GM23338 (cell line): ENCODE measurements at regions not wholly inside any gene's neighbourhood (a gene's known extent, or its start where the extent isn't known, plus 50 kb on each side); places are given as distances from the start of the nearest gene placed in this dataset.

ENCODE experiments used
- ATAC-seq: fragments of 200-7000 bp; cut with Tn5 transposase; 3 replicates; pipeline ENCODE4 v1.9.1; 2020
- DNase-seq: peaks from one replicate; pipeline ENCODE4 v3.0.0-alpha.2; 2015; ENCODE audit warnings: low spot score
- H2AFZ ChIP-seq: fragments of 200-600 bp; sonication (generic); 2 replicates; pipeline ENCODE4 v1.8.0; 2016; ENCODE audit warnings: antibody characterized with exemption, mild to moderate bottlenecking, moderate library complexity
- H3F3A ChIP-seq: fragments of 200-600 bp; sonication (generic); replicated peaks from 2 replicates; pipeline ENCODE4 v1.8.0; 2017; ENCODE audit warnings: antibody characterized with exemption, mixed run types, low read depth
- H3K27ac ChIP-seq: fragments of 200-600 bp; sonication (generic); 2 replicates; pipeline ENCODE4 v1.6.1; 2016; ENCODE audit warnings: low read depth
- H3K27me3 ChIP-seq: fragments of 200-600 bp; sonication (generic); 2 replicates; pipeline ENCODE4 v1.8.0; 2016; ENCODE audit warnings: mild to moderate bottlenecking, mixed run types, moderate library complexity; ENCODE audit not compliant: insufficient read depth
- H3K36me3 ChIP-seq: fragments of 200-600 bp; sonication (generic); 2 replicates; pipeline ENCODE4 v1.8.0; 2016; ENCODE audit warnings: mild to moderate bottlenecking; ENCODE audit not compliant: insufficient read depth
- H3K4me1 ChIP-seq: fragments of 200-600 bp; sonication (generic); 2 replicates; pipeline ENCODE4 v1.8.0; 2016; ENCODE audit warnings: mild to moderate bottlenecking, moderate library complexity; ENCODE audit not compliant: insufficient read depth
- H3K4me2 ChIP-seq: fragments of 200-600 bp; sonication (generic); 2 replicates; pipeline ENCODE4 v1.7.1; 2017; ENCODE audit warnings: mixed run types
- H3K4me3 ChIP-seq: fragments of 200-600 bp; sonication (generic); 2 replicates; pipeline ENCODE4 v1.6.1; 2016; ENCODE audit warnings: mixed run types
- H3K79me2 ChIP-seq: fragments of 200-600 bp; sonication (generic); replicated peaks from 2 replicates; pipeline ENCODE4 v1.8.0; 2017; ENCODE audit warnings: mild to moderate bottlenecking; ENCODE audit not compliant: insufficient read depth
- H3K9me2 ChIP-seq: fragments of 200-600 bp; sonication (generic); 2 replicates; pipeline ENCODE4 v1.8.0; 2017; ENCODE audit not compliant: insufficient read depth
- H4K20me1 ChIP-seq: fragments of 200-600 bp; sonication (generic); replicated peaks from 2 replicates; pipeline ENCODE4 v1.8.0; 2017; ENCODE audit warnings: mild to moderate bottlenecking; ENCODE audit not compliant: insufficient read depth
- H3K27ac Mint-ChIP-seq: 2 replicates; pipeline ENCODE4 v1.8.0; 2020; ENCODE audit warnings: inconsistent platforms, mild to moderate bottlenecking, moderate library complexity, mixed read lengths
- H3K27me3 Mint-ChIP-seq: 3 replicates; pipeline ENCODE4 v1.8.0; 2022; ENCODE audit warnings: low read depth, mild to moderate bottlenecking, moderate library complexity, mixed read lengths, inconsistent platforms; ENCODE audit not compliant: insufficient read depth, poor library complexity
- H3K36me3 Mint-ChIP-seq: 3 replicates; pipeline ENCODE4 v1.8.0; 2021; ENCODE audit warnings: low read depth, mild to moderate bottlenecking, inconsistent platforms, moderate library complexity, mixed read lengths
- H3K4me1 Mint-ChIP-seq: 3 replicates; pipeline ENCODE4 v1.8.0; 2020; ENCODE audit warnings: mild to moderate bottlenecking, inconsistent platforms, mixed read lengths
- H3K4me3 Mint-ChIP-seq: 3 replicates; pipeline ENCODE4 v1.8.0; 2021; ENCODE audit warnings: moderate library complexity, mild to moderate bottlenecking, inconsistent platforms, mixed read lengths
- H3K9me3 Mint-ChIP-seq: 3 replicates; pipeline ENCODE4 v1.8.0; 2020; ENCODE audit warnings: moderate library complexity, mild to moderate bottlenecking, inconsistent platforms, mixed read lengths
- CREB1 ChIP-seq: fragments of 250-450 bp; sonication (Bioruptor Pico); IDR thresholded peaks from 2 replicates; pipeline ENCODE4 v1.5.0; 2020; ENCODE audit warnings: low read depth, mild to moderate bottlenecking, moderate library complexity
- EZH2 ChIP-seq: fragments of 200-600 bp; sonication (generic); IDR thresholded peaks from one replicate; pipeline ENCODE4 v1.8.0; 2017; ENCODE audit warnings: antibody characterized with exemption, mild to moderate bottlenecking, low read depth; ENCODE audit not compliant: unreplicated experiment
- EZH2phosphoT487 ChIP-seq: fragments of 200-600 bp; sonication (generic); IDR thresholded peaks from one replicate; pipeline ENCODE4 v1.8.1; 2018; ENCODE audit warnings: antibody characterized with exemption; ENCODE audit not compliant: unreplicated experiment
- JUNB ChIP-seq: IDR thresholded peaks from one replicate; pipeline ENCODE4 v1.6.1; 2016; ENCODE audit warnings: antibody characterized with exemption; ENCODE audit not compliant: unreplicated experiment
- NANOG ChIP-seq: IDR thresholded peaks from 2 replicates; pipeline ENCODE4 v1.6.1; 2016; ENCODE audit warnings: antibody characterized with exemption, borderline replicate concordance
- POLR2AphosphoS5 ChIP-seq: IDR thresholded peaks from 2 replicates; pipeline ENCODE4 v1.6.1; 2016; ENCODE audit warnings: antibody characterized with exemption, low read depth
- REST ChIP-seq: IDR thresholded peaks from one replicate; pipeline ENCODE4 v1.6.1; 2018; ENCODE audit warnings: antibody characterized with exemption; ENCODE audit not compliant: unreplicated experiment
- ZNF114 ChIP-seq: fragments of 250-450 bp; sonication (Bioruptor Pico); IDR thresholded peaks from 2 replicates; pipeline ENCODE4 v1.5.0; 2020; ENCODE audit warnings: mild to moderate bottlenecking, moderate library complexity
- ZNF331 ChIP-seq: fragments of 250-450 bp; sonication (Bioruptor Pico); IDR thresholded peaks from 2 replicates; pipeline ENCODE4 v1.5.0; 2020; ENCODE audit warnings: low read depth, mild to moderate bottlenecking, moderate library complexity
- TF ChIP-seq, protein P1 (sequence below): IDR thresholded peaks from 2 replicates; pipeline ENCODE4 v1.6.1; 2016; ENCODE audit warnings: antibody characterized with exemption
- TF ChIP-seq, protein P2 (sequence below), 2 experiments: fragments of 200-600 bp in 1 of 2; sonication (generic) in 1 of 2; conservative IDR thresholded peaks; 2 replicates each; pipeline versions ENCODE4 v1.5.1 to v1.6.1; 2016 to 2017; ENCODE audit warnings: antibody characterized with exemption in 2 of 2, low read depth in 2 of 2, mild to moderate bottlenecking in 2 of 2, moderate library complexity in 1 of 2
- TF ChIP-seq, protein P3 (sequence below): fragments of 250-450 bp; sonication (Bioruptor Pico); IDR thresholded peaks from 2 replicates; pipeline ENCODE4 v1.5.0; 2020; ENCODE audit warnings: mild to moderate bottlenecking, moderate library complexity

DNA sequence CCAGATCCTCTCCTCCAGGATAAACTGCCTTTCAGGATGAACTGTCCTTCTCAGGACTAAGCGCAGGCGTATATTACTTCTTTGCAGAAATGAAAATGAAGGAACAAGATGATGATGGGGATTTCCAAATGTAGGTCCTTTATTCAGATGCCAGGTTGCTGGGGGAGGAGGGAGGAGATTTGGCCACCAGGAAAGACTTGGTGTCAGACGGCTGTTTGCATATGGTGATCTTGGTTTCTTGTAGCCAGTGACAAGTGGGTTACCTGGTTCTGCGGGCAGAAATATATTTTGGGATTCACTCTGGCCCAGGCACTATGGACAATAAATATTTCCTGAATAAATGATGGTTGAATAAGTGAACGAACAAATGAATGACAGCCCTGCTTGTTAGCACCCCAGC lies 243.4 kb downstream of the MIAT start:
- Mint-ChIP-seq H3K36me3 (no peaks in the 10 kb centered on the region; the same call in 2 of the 3 replicates), H3K4me3 (peak overlapping the region; percentile 1; the same call in 1 of the 3 replicates), H3K27ac (no peak overlapping the region), H3K27me3 (peaks cover 10% of the 10 kb centered on the region), H3K9me3 (no peaks in the 10 kb centered on the region; the same call in 2 of the 3 replicates), H3K4me1 (peaks cover 40% of the 10 kb centered on the region)
- H3K79me2 ChIP-seq, result no peaks in the 10 kb centered on the region
- H3K27me3 ChIP-seq, result peaks cover 15% of the 10 kb centered on the region
- no peaks in the 10 kb centered on the region for H3K9me2 ChIP-seq
- no peak for TF ChIP-seq POLR2AphosphoS5
- no peak for TF ChIP-seq EZH2phosphoT487
- TF ChIP-seq, protein P1, sequence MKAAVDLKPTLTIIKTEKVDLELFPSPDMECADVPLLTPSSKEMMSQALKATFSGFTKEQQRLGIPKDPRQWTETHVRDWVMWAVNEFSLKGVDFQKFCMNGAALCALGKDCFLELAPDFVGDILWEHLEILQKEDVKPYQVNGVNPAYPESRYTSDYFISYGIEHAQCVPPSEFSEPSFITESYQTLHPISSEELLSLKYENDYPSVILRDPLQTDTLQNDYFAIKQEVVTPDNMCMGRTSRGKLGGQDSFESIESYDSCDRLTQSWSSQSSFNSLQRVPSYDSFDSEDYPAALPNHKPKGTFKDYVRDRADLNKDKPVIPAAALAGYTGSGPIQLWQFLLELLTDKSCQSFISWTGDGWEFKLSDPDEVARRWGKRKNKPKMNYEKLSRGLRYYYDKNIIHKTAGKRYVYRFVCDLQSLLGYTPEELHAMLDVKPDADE, result no peak
- TF ChIP-seq, protein P2, sequence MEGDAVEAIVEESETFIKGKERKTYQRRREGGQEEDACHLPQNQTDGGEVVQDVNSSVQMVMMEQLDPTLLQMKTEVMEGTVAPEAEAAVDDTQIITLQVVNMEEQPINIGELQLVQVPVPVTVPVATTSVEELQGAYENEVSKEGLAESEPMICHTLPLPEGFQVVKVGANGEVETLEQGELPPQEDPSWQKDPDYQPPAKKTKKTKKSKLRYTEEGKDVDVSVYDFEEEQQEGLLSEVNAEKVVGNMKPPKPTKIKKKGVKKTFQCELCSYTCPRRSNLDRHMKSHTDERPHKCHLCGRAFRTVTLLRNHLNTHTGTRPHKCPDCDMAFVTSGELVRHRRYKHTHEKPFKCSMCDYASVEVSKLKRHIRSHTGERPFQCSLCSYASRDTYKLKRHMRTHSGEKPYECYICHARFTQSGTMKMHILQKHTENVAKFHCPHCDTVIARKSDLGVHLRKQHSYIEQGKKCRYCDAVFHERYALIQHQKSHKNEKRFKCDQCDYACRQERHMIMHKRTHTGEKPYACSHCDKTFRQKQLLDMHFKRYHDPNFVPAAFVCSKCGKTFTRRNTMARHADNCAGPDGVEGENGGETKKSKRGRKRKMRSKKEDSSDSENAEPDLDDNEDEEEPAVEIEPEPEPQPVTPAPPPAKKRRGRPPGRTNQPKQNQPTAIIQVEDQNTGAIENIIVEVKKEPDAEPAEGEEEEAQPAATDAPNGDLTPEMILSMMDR (conservative IDR thresholded peaks at IDR 0.05; ENCODE audit: low read depth in 2 of 2), result no peak
- no peak for TF ChIP-seq REST
- no peak for TF ChIP-seq JUNB
- TF ChIP-seq ZNF331 (CRISPR knock-in tag), result no peak
- TF ChIP-seq ZNF114 (CRISPR knock-in tag), result no peak
- no peak for TF ChIP-seq EZH2
- TF ChIP-seq CREB1 (CRISPR knock-in tag), result no peak
- TF ChIP-seq NANOG, result no peak
- TF ChIP-seq, protein P3, sequence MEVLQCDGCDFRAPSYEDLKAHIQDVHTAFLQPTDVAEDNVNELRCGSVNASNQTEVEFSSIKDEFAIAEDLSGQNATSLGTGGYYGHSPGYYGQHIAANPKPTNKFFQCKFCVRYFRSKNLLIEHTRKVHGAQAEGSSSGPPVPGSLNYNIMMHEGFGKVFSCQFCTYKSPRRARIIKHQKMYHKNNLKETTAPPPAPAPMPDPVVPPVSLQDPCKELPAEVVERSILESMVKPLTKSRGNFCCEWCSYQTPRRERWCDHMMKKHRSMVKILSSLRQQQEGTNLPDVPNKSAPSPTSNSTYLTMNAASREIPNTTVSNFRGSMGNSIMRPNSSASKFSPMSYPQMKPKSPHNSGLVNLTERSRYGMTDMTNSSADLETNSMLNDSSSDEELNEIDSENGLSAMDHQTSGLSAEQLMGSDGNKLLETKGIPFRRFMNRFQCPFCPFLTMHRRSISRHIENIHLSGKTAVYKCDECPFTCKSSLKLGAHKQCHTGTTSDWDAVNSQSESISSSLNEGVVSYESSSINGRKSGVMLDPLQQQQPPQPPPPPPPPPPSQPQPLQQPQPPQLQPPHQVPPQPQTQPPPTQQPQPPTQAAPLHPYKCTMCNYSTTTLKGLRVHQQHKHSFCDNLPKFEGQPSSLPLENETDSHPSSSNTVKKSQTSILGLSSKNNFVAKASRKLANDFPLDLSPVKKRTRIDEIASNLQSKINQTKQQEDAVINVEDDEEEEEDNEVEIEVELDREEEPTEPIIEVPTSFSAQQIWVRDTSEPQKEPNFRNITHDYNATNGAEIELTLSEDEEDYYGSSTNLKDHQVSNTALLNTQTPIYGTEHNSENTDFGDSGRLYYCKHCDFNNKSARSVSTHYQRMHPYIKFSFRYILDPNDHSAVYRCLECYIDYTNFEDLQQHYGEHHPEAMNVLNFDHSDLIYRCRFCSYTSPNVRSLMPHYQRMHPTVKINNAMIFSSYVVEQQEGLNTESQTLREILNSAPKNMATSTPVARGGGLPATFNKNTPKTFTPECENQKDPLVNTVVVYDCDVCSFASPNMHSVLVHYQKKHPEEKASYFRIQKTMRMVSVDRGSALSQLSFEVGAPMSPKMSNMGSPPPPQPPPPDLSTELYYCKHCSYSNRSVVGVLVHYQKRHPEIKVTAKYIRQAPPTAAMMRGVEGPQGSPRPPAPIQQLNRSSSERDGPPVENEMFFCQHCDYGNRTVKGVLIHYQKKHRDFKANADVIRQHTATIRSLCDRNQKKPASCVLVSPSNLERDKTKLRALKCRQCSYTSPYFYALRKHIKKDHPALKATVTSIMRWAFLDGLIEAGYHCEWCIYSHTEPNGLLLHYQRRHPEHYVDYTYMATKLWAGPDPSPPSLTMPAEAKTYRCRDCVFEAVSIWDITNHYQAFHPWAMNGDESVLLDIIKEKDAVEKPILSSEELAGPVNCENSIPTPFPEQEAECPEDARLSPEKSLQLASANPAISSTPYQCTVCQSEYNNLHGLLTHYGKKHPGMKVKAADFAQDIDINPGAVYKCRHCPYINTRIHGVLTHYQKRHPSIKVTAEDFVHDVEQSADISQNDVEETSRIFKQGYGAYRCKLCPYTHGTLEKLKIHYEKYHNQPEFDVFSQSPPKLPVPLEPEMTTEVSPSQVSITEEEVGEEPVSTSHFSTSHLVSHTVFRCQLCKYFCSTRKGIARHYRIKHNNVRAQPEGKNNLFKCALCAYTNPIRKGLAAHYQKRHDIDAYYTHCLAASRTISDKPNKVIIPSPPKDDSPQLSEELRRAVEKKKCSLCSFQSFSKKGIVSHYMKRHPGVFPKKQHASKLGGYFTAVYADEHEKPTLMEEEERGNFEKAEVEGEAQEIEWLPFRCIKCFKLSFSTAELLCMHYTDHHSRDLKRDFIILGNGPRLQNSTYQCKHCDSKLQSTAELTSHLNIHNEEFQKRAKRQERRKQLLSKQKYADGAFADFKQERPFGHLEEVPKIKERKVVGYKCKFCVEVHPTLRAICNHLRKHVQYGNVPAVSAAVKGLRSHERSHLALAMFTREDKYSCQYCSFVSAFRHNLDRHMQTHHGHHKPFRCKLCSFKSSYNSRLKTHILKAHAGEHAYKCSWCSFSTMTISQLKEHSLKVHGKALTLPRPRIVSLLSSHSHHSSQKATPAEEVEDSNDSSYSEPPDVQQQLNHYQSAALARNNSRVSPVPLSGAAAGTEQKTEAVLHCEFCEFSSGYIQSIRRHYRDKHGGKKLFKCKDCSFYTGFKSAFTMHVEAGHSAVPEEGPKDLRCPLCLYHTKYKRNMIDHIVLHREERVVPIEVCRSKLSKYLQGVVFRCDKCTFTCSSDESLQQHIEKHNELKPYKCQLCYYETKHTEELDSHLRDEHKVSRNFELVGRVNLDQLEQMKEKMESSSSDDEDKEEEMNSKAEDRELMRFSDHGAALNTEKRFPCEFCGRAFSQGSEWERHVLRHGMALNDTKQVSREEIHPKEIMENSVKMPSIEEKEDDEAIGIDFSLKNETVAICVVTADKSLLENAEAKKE (CRISPR knock-in tag), result no peak
- peak overlapping the region; percentile 56 for H3K4me2 ChIP-seq
- no peak overlapping the region; the same call in 1 of the 2 replicates for H2AFZ ChIP-seq
- H3K4me3 ChIP-seq, result peak overlapping the region; percentile 28; the same call in 1 of the 2 replicates
- DNase-seq, result no peak
- H4K20me1 ChIP-seq, result no peaks in the 10 kb centered on the region
- H3K36me3 ChIP-seq, result no peaks in the 10 kb centered on the region; the same call in 1 of the 2 replicates
- H3F3A ChIP-seq, result peaks cover 3% of the 10 kb centered on the region; the same call in 1 of the 2 replicates
- H3K27ac ChIP-seq, result no peak overlapping the region
- peaks cover 33% of the 10 kb centered on the region for H3K4me1 ChIP-seq
- no peak for ATAC-seq
